ENCODE measurements at regions not wholly inside any gene's neighbourhood (a gene's known extent, or its start where the extent isn't known, plus 50 kb on each side); places are given as distances from the start of the nearest gene placed in this dataset.

- intact Hi-C loops (cut with DNase I), result no loop called here
- no peak for DNase-seq
Measured at GRCh38 chr5:15037247-15037908, 165.8 kb upstream of the ANKH start.

GRCh38 chr5:15034379-15034778, 162.8 kb upstream of the ANKH start:
- intact Hi-C loops (cut with DNase I), result no loop called here
- no peak for DNase-seq

- no peak for DNase-seq
- intact Hi-C loops (cut with DNase I), result no loop called here
Measured at GRCh38 chr5:15031180-15031579, 159.6 kb upstream of the ANKH start.

GRCh38 chr5:15027764-15028163, 156.2 kb upstream of the ANKH start:
- DNase-seq, result no peak
- intact Hi-C loops (cut with DNase I), result no loop called here

GRCh38 chr5:15026944-15027343, 155.4 kb upstream of the ANKH start:
- intact Hi-C loops (cut with DNase I), result no loop called here
- no peak for DNase-seq

- intact Hi-C loops (cut with DNase I), result no loop called here
- DNase-seq, result no peak
Measured at GRCh38 chr5:15026011-15026893, 154.7 kb upstream of the ANKH start.

- intact Hi-C loops (cut with DNase I), result no loop called here
- no peak for DNase-seq
Measured at GRCh38 chr5:15023846-15024245, 152.3 kb upstream of the ANKH start.

- no peak for DNase-seq
- intact Hi-C loops (cut with DNase I), result no loop called here
Measured at GRCh38 chr5:15023266-15023665, 151.7 kb upstream of the ANKH start.

- no peak for DNase-seq
- intact Hi-C loops (cut with DNase I), result no loop called here
Measured at GRCh38 chr5:15021266-15022046, 149.9 kb upstream of the ANKH start.

- intact Hi-C loops (cut with DNase I), result no loop called here
- no peak for DNase-seq
Measured at GRCh38 chr5:15020736-15021135, 149.2 kb upstream of the ANKH start.

- intact Hi-C loops (cut with DNase I), result no loop called here
- DNase-seq, result no peak
Measured at GRCh38 chr5:15014809-15015208, 143.2 kb upstream of the ANKH start.

- no peak for DNase-seq
- intact Hi-C loops (cut with DNase I), result no loop called here
Measured at GRCh38 chr5:15013654-15014463, 142.3 kb upstream of the ANKH start.

- no peak for DNase-seq
- intact Hi-C loops (cut with DNase I), result no loop called here
Measured at GRCh38 chr5:15012061-15012460, 140.5 kb upstream of the ANKH start.

GRCh38 chr5:15010936-15011335, 139.4 kb upstream of the ANKH start:
- DNase-seq, result no peak
- intact Hi-C loops (cut with DNase I), result no loop called here

GRCh38 chr5:15009420-15009819, 137.8 kb upstream of the ANKH start:
- DNase-seq, result no peak
- intact Hi-C loops (cut with DNase I), result loop anchor here (10.0 kb wide), 1 partner anchor 615 kb away; no protein-coding TSS in a partner anchor

- intact Hi-C loops (cut with DNase I), result loop anchor here (10.0 kb wide), 1 partner anchor 614 kb away; no protein-coding TSS in a partner anchor
- DNase-seq, result no peak
Measured at GRCh38 chr5:15008921-15009320, 137.3 kb upstream of the ANKH start.

GRCh38 chr5:15008476-15008875, 136.9 kb upstream of the ANKH start:
- intact Hi-C loops (cut with DNase I), result loop anchor here (10.0 kb wide), 1 partner anchor 614 kb away; no protein-coding TSS in a partner anchor

GRCh38 chr5:15007646-15008045, 136.1 kb upstream of the ANKH start:
- intact Hi-C loops (cut with DNase I), result loop anchor here (10.0 kb wide), 1 partner anchor 613 kb away; no protein-coding TSS in a partner anchor
- DNase-seq, result no peak

More at GRCh38 chr5:15008476-15008875, 136.9 kb upstream of the ANKH start:
- DNase-seq, result peak in 8 of 10 donors; percentile 18 to 93 (median 64)

GRCh38 chr5:15004506-15004905, 132.9 kb upstream of the ANKH start:
- no peak for DNase-seq
- intact Hi-C loops (cut with DNase I), result loop anchor here (5.0 to 10.0 kb wide), 2 partner anchors 132 to 610 kb away; partner anchors contain the start of gene ANKH

- peak in 7 of 10 donors; percentile 28 to 92 (median 53) for DNase-seq
- intact Hi-C loops (cut with DNase I), result loop anchor here (1.0 to 10.0 kb wide), 4 partner anchors 131 to 609 kb away; partner anchors contain the start of gene ANKH
Measured at GRCh38 chr5:15003511-15003920, 131.9 kb upstream of the ANKH start.

Measured in posterior cingulate gyrus (tissue), 11 donors.